ENCODE measurements at regions not wholly inside any gene's neighbourhood (a gene's known extent, or its start where the extent isn't known, plus 50 kb on each side); places are given as distances from the start of the nearest gene placed in this dataset.

DNA sequence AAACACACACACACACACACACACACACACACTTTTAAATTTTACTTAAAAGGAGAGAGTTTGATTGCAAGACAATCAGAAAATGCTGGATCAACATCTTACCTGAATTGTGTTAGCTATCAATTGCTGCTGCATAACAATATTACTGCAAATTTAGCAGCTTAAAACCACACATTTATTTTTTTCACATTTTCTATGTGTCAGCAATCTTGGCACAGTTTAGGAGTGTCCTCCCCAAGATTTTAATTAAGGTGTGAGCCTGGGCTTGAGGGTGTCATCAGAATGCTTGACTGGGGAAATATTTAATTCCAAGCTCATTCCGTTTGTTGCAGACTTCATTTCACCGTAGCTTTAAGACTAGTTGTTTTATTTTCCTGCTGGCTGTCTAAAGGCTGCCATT lies 431.0 kb upstream of the GJE1 start:
- Histone ChIP-seq H3K36me3 (no peaks in the 10 kb centered on the region), H3K27me3 (no peaks in the 10 kb centered on the region), H3K9me3 (no peaks in the 10 kb centered on the region), H3K4me1 (no peaks in the 10 kb centered on the region), H3K4me3 (no peak overlapping the region), H3K27ac (no peak overlapping the region)
- TF ChIP-seq, protein P1, sequence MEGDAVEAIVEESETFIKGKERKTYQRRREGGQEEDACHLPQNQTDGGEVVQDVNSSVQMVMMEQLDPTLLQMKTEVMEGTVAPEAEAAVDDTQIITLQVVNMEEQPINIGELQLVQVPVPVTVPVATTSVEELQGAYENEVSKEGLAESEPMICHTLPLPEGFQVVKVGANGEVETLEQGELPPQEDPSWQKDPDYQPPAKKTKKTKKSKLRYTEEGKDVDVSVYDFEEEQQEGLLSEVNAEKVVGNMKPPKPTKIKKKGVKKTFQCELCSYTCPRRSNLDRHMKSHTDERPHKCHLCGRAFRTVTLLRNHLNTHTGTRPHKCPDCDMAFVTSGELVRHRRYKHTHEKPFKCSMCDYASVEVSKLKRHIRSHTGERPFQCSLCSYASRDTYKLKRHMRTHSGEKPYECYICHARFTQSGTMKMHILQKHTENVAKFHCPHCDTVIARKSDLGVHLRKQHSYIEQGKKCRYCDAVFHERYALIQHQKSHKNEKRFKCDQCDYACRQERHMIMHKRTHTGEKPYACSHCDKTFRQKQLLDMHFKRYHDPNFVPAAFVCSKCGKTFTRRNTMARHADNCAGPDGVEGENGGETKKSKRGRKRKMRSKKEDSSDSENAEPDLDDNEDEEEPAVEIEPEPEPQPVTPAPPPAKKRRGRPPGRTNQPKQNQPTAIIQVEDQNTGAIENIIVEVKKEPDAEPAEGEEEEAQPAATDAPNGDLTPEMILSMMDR (IDR thresholded peaks at IDR 0.05) = no peak
- TF ChIP-seq POLR2A (IDR thresholded peaks at IDR 0.05) = no peak
- WGBS, 2 donors = 92 to 93% methylated on average over 2 of the region's 2 CpGs
- intact Hi-C loops (cut with DNase I) = no loop called here
- DNase-seq = no peak

DNA sequence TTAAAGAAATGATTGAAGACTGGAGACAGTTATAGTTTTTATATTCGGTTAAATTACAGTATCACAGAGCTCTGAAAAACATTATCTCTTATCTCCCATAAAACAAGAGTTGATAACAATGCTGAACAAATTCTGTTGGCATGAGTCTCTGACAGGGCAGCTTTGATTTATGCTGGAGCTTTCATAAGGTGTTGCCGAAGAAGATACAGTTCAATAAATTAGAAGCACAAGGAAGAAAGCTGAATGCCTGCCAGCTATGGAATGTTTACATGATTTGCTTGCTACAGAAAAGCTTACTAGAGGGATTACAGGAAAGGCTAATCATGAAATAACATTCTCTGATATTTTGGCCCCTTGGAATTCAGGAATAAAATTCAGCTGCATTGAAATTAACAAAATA lies 431.9 kb upstream of the GJE1 start:
- DNase-seq = no peak
- Histone ChIP-seq H3K27me3 (no peaks in the 10 kb centered on the region), H3K4me1 (no peaks in the 10 kb centered on the region), H3K4me3 (no peak overlapping the region), H3K9me3 (no peaks in the 10 kb centered on the region), H3K36me3 (no peaks in the 10 kb centered on the region), H3K27ac (no peak overlapping the region)
- intact Hi-C loops (cut with DNase I) = no loop called here
- TF ChIP-seq, protein P1 (IDR thresholded peaks at IDR 0.05) = no peak
- no peak for TF ChIP-seq POLR2A (IDR thresholded peaks at IDR 0.05)
- 30 to 31% methylated on average over 2 of the region's 2 CpGs for WGBS, 2 donors

DNA sequence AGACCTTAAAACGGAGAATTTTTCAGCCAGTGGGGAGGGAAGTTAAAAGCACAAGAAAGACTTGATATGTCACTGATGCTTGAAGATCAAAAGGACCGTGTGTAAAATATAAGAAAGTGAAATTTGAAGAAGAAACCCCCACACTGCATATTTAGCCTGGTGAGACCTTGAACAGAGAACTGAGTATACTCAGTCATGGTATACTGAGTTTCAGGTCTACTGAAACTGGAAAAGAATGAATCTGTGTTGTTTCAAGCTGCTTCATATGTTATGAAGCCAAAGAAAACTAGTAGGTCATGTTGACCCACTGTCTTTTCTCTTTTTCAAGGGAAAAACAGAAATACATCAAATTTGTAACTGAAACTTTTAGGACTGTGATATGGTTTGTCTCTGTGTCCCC lies 443.8 kb upstream of the GJE1 start:
- no peak for DNase-seq
- no peaks in the 10 kb centered on the region for H3K4me1 ChIP-seq
- H3K36me3 ChIP-seq = no peaks in the 10 kb centered on the region
- TF ChIP-seq, protein P1 (IDR thresholded peaks at IDR 0.05) = no peak
- no peak for TF ChIP-seq POLR2A (IDR thresholded peaks at IDR 0.05)
- H3K9me3 ChIP-seq = no peaks in the 10 kb centered on the region
- H3K27me3 ChIP-seq = no peaks in the 10 kb centered on the region
- H3K4me3 ChIP-seq = no peak overlapping the region
- WGBS, 2 donors = 52 to 73% methylated on average over 2 of the region's 2 CpGs
- no peak overlapping the region for H3K27ac ChIP-seq
- intact Hi-C loops (cut with DNase I) = no loop called here

DNA sequence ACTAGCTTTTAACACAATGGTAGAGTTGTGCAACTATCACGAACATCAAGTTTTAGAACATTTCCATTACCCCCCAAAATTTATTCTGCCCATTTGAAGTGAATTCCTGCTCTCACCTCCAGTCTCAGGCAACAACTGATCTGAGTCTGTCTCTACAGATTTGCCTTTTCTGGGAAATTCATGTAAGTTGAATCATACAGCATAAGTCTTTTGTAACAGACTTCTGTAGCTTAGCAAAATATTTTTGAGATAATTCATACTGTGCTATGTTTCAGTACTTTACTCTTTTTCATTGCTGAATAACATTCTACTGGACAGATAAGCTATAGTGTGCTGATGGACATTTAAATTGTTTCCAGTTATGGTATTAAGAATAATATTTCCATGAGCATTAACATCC lies 447.3 kb upstream of the GJE1 start:
- H3K4me1 ChIP-seq = no peaks in the 10 kb centered on the region
- no peak overlapping the region for H3K4me3 ChIP-seq
- no peaks in the 10 kb centered on the region for H3K27me3 ChIP-seq
- no peak overlapping the region for H3K27ac ChIP-seq
- no peaks in the 10 kb centered on the region for H3K9me3 ChIP-seq
- TF ChIP-seq, protein P1 (IDR thresholded peaks at IDR 0.05) = no peak
- no peak for TF ChIP-seq POLR2A (IDR thresholded peaks at IDR 0.05)
- WGBS, 2 donors = 26 to 77% methylated on average over 1 of the region's 1 CpG
- no peak for DNase-seq
- no peaks in the 10 kb centered on the region for H3K36me3 ChIP-seq
- intact Hi-C loops (cut with DNase I) = no loop called here

DNA sequence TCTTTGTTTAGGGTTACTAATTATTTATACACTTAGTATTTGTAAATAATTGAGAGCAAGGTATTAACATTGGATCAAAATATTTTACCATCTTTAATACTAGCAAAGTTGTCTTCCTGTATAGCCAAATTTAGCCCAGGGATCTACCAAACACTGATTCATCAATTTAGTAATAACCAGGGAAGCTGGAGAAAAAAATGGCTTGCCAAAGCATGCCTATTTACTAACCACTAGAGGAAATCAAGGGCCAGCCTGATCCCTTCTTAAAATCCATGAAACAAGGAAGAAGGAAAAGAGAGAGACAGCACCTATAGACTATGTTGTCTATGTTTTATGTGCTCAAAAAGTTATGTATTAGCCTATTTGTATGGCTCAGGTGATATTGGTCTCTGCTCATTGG lies 450.3 kb upstream of the GJE1 start:
- DNase-seq = no peak

More for the DNA sequence above, 450.3 kb upstream of the GJE1 start:
- no peaks in the 10 kb centered on the region for H3K9me3 ChIP-seq
- no peak for TF ChIP-seq POLR2A (IDR thresholded peaks at IDR 0.05)
- TF ChIP-seq, protein P1 (IDR thresholded peaks at IDR 0.05) = no peak
- no peaks in the 10 kb centered on the region for H3K4me1 ChIP-seq
- H3K27me3 ChIP-seq = no peaks in the 10 kb centered on the region
- H3K36me3 ChIP-seq = no peaks in the 10 kb centered on the region
- intact Hi-C loops (cut with DNase I) = no loop called here
- H3K4me3 ChIP-seq = no peak overlapping the region
- no peak overlapping the region for H3K27ac ChIP-seq
